HAP-1 (cell line): ENCODE measurements at regions not wholly inside any gene's neighbourhood (a gene's known extent, or its start where the extent isn't known, plus 50 kb on each side); places are given as distances from the start of the nearest gene placed in this dataset.
"Not testable (repeated sequence)": the region's sequence is repeated elsewhere in the genome, so short reads cannot be mapped to it uniquely, and the experiment has no call there.

ENCODE experiments used
- DNase-seq, 2 experiments: peaks; one replicate each; pipeline ENCODE4 v3.0.0-alpha.2; 2016 to 2020; ENCODE audit warnings: low spot score in 2 of 2
- H3K27me3 ChIP-seq: fragments of 250-450 bp; sonication (Bioruptor Pico); 2 replicates; pipeline ENCODE4 v1.5.1; 2020; ENCODE audit warnings: low read depth, mild to moderate bottlenecking, moderate library complexity
- H3K36me3 ChIP-seq: fragments of 250-450 bp; sonication (Bioruptor Pico); replicated peaks from 2 replicates; pipeline ENCODE4 v1.5.1; 2020; ENCODE audit warnings: mild to moderate bottlenecking
- H3K4me1 ChIP-seq: fragments of 250-450 bp; sonication (Bioruptor Pico); 2 replicates; pipeline ENCODE4 v1.5.1; 2020; ENCODE audit warnings: mild to moderate bottlenecking
- H3K4me3 ChIP-seq: fragments of 250-450 bp; sonication (Bioruptor Pico); 2 replicates; pipeline ENCODE4 v1.5.1; 2020; ENCODE audit warnings: mild to moderate bottlenecking, moderate library complexity
- H3K9me3 ChIP-seq: fragments of 250-450 bp; sonication (Bioruptor Pico); 2 replicates; pipeline ENCODE4 v1.5.1; 2020; ENCODE audit warnings: mild to moderate bottlenecking, moderate library complexity
- in situ Hi-C: fragments of 300-500 bp; cut with MboI; formaldehyde crosslinking; loops from 3 replicates; pipeline ENCODE4 v1.14.3; 2020; ENCODE audit warnings: low sequenced_read_pairs, inconsistent platforms, mixed read lengths

DNA sequence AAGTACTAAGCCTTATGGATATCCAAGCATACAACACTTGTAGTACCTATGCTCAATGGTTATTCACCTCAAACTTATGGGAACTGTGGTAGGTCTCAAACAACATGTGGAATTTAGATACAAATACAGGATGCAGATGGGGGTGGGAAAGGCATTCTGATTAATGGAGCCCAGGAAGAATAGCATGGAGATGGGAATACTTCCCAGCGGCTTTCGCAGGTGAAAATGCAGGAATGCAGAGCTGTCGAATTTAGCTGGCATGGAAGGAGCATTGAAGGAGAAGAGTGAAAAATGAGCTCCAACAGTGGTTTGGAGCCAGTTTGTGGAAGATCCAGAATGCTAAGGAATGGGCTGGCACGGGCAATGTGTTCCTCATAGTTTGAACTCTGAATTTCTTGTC lies 89.9 kb downstream of the NKX2-1 start:
- Histone ChIP-seq H3K4me3 (no peak overlapping the region), H3K27me3 (no peaks in the 10 kb centered on the region), H3K9me3 (no peaks in the 10 kb centered on the region), H3K36me3 (no peaks in the 10 kb centered on the region), H3K4me1 (no peaks in the 10 kb centered on the region)
- no peak for DNase-seq
- in situ Hi-C loops, result no loop called here

GRCh38 chr14:36429692-36430091 lies 90.3 kb downstream of the NKX2-1 start:
- Histone ChIP-seq H3K4me1 (no peaks in the 10 kb centered on the region), H3K27me3 (no peaks in the 10 kb centered on the region), H3K36me3 (no peaks in the 10 kb centered on the region), H3K4me3 (no peak overlapping the region), H3K9me3 (no peaks in the 10 kb centered on the region)
- no peak for DNase-seq
- in situ Hi-C loops, result no loop called here

DNA sequence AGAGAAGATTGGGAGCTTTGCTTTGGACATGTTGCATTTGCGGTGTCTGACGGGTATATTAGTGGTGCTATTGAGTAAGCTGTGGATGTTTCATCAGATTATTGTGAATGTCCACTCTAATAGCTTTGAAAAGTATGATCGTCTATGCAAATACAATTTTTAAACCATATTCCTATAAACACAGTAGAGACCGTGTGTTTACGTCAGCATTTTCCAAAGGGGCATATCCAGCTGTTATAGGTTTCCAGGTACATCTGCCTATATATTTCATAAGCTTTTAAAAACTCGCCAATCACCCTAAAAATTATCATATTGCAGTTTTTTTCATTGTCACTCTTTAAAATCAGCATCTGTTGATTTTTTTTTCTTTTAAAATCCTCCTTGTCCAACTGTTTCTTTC lies 91.7 kb downstream of the NKX2-1 start:
- no peak overlapping the region for H3K4me3 ChIP-seq
- H3K27me3 ChIP-seq, result no peaks in the 10 kb centered on the region
- no peaks in the 10 kb centered on the region for H3K4me1 ChIP-seq
- in situ Hi-C loops, result no loop called here
- H3K36me3 ChIP-seq, result no peaks in the 10 kb centered on the region
- no peak for DNase-seq
- no peaks in the 10 kb centered on the region for H3K9me3 ChIP-seq

GRCh38 chr14:36426836-36427235 lies 93.2 kb downstream of the NKX2-1 start:
- Histone ChIP-seq H3K36me3 (no peaks in the 10 kb centered on the region), H3K9me3 (no peaks in the 10 kb centered on the region), H3K27me3 (no peaks in the 10 kb centered on the region), H3K4me1 (no peaks in the 10 kb centered on the region), H3K4me3 (no peak overlapping the region)
- in situ Hi-C loops, result no loop called here
- no peak for DNase-seq

- no peaks in the 10 kb centered on the region for H3K36me3 ChIP-seq
- in situ Hi-C loops, result no loop called here
- no peaks in the 10 kb centered on the region for H3K27me3 ChIP-seq
- no peak for DNase-seq
- H3K4me3 ChIP-seq, result no peak overlapping the region
- H3K9me3 ChIP-seq, result no peaks in the 10 kb centered on the region
- H3K4me1 ChIP-seq, result no peaks in the 10 kb centered on the region
Measured at GRCh38 chr14:36426113-36426512, 93.9 kb downstream of the NKX2-1 start.

DNA sequence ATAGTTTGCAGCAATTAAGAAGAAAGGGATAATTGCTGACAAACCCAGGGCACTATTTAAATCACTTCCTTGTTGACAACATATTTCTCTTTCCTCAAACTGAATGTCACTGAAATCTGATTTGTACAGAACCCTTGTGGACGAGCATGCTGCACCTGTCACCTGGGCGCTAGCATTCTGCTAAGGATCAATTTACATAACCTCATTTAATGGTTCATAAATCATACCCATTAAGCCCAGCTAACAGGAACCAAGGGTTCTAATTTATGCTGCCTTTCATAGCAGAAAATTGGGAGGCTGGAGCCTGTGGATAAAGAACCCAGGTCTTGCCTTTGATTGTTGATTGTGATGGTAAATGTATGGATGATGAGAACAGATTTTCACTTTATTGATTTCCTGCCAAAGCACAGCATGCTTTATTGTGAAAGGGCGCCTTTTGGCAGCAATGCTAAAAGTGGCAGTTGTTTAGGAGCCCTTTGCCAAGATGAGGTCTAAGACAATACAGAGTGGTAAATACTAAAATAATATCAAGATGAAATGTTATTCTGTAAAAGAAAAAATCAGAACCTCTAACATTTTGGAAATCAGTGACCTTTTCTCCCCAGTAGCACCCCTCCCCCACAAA lies 95.4 kb downstream of the NKX2-1 start:
- no peak for DNase-seq

GRCh38 chr14:36423430-36423829 lies 96.6 kb downstream of the NKX2-1 start:
- Histone ChIP-seq H3K4me3 (no peak overlapping the region), H3K36me3 (no peaks in the 10 kb centered on the region), H3K4me1 (no peaks in the 10 kb centered on the region), H3K9me3 (no peaks in the 10 kb centered on the region), H3K27me3 (no peaks in the 10 kb centered on the region)
- DNase-seq, result no peak
- in situ Hi-C loops, result no loop called here

More for the DNA sequence above, 95.4 kb downstream of the NKX2-1 start:
- in situ Hi-C loops, result no loop called here
- H3K27me3 ChIP-seq, result no peaks in the 10 kb centered on the region
- H3K9me3 ChIP-seq, result no peaks in the 10 kb centered on the region
- H3K4me1 ChIP-seq, result no peaks in the 10 kb centered on the region
- no peak overlapping the region for H3K4me3 ChIP-seq
- no peaks in the 10 kb centered on the region for H3K36me3 ChIP-seq

- Histone ChIP-seq H3K27me3 (no peaks in the 10 kb centered on the region), H3K4me3 (no peak overlapping the region), H3K36me3 (no peaks in the 10 kb centered on the region), H3K4me1 (no peaks in the 10 kb centered on the region), H3K9me3 (no peaks in the 10 kb centered on the region)
- no peak for DNase-seq
- in situ Hi-C loops, result no loop called here
Measured at GRCh38 chr14:36420149-36420687, 99.8 kb upstream of the MBIP start.

DNA sequence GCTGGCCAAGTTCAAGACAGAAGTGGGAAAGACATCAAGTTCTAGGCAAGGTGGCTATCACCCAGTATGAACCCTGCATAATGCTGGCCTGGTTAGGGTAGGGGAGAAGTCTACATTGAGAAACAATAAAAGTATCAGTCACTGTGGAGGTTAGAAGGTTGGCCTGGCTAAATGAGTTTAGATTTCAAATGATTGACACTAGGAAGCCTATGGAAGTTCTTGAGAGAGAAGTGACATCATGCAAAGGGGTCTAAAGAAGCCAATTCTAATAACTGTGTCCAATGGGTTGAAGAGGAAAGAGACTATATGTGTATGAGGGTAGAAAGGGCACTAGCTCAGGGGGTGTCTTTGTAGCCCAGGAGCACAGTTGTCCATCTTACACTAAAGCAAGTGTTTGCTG lies 98.5 kb upstream of the MBIP start:
- in situ Hi-C loops, result no loop called here
- Histone ChIP-seq H3K27me3 (no peaks in the 10 kb centered on the region), H3K4me3 (no peak overlapping the region), H3K36me3 (no peaks in the 10 kb centered on the region), H3K9me3 (no peaks in the 10 kb centered on the region), H3K4me1 (no peaks in the 10 kb centered on the region)
- DNase-seq, result no peak

DNA sequence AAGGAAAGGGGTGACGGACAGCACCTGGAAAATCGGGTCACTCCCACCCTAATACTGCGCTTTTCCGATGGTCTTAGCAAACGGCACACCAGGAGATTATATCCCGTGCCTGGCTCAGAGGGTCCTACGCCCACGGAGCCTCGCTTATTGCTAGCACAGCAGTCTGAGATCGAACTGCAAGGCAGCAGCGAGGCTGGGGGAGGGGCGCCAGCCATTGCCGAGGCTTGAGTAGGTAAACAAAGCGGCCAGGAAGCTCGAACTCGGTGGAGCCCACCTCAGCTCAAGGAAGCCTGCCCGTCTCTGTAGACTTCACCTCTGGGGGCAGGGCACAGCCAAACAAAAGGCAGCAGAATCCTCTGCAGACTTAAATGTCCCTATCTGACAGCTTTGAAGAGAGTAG lies 91.5 kb upstream of the MBIP start:
- H3K4me1 ChIP-seq, DNase-seq, H3K4me3 ChIP-seq, H3K27me3 ChIP-seq, H3K9me3 ChIP-seq, in situ Hi-C loops, H3K36me3 ChIP-seq: not testable (repeated sequence)

- H3K4me1 ChIP-seq, result no peaks in the 10 kb centered on the region
- no peak overlapping the region for H3K4me3 ChIP-seq
- peak in 1 of 2 experiments; percentile 15 for DNase-seq
- in situ Hi-C loops, result no loop called here
- no peaks in the 10 kb centered on the region for H3K36me3 ChIP-seq
- H3K27me3 ChIP-seq, result no peaks in the 10 kb centered on the region
- no peaks in the 10 kb centered on the region for H3K9me3 ChIP-seq
Measured at GRCh38 chr14:36408388-36408787, 88.0 kb upstream of the MBIP start.

GRCh38 chr14:36405589-36406274 lies 85.3 kb upstream of the MBIP start:
- in situ Hi-C loops, result no loop called here
- DNase-seq, result no peak
- Histone ChIP-seq H3K36me3 (no peaks in the 10 kb centered on the region), H3K9me3 (no peaks in the 10 kb centered on the region), H3K27me3 (no peaks in the 10 kb centered on the region), H3K4me1 (no peaks in the 10 kb centered on the region), H3K4me3 (no peak overlapping the region)

DNA sequence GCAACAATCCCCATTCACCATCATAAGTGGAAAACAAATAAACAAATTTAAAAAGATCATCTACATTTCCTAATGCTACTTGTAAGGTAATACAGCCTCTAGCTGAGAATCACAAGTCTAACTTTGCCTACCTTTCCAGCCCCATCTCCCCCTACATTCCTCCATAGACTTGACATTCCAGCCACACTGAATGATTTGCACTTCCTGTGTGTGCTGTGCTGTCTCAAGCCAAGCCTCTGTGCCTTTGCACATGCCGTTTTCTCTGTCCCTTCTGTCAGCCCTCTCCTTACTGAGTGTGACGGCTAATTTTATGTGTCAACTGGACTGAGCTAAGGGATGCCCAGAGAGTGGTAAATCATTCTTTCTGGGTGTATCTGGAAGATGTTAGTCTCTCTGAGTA lies 82.4 kb upstream of the MBIP start:
- DNase-seq, result no peak
- H3K4me3 ChIP-seq, result no peak overlapping the region
- H3K27me3 ChIP-seq, result no peaks in the 10 kb centered on the region
- H3K9me3 ChIP-seq, result no peaks in the 10 kb centered on the region
- in situ Hi-C loops, result no loop called here
- H3K4me1 ChIP-seq, result no peaks in the 10 kb centered on the region
- H3K36me3 ChIP-seq, result no peaks in the 10 kb centered on the region

GRCh38 chr14:36398463-36399291 lies 78.2 kb upstream of the MBIP start:
- Histone ChIP-seq H3K4me3 (no peak overlapping the region), H3K36me3 (no peaks in the 10 kb centered on the region), H3K27me3 (no peaks in the 10 kb centered on the region), H3K9me3 (no peaks in the 10 kb centered on the region; the same call in 1 of the 2 replicates), H3K4me1 (no peaks in the 10 kb centered on the region)
- in situ Hi-C loops, result loop anchor here (25.0 kb wide), 1 partner anchor 539 kb away; no protein-coding TSS in a partner anchor
- no peak for DNase-seq
